ENCODE measurements at regions not wholly inside any gene's neighbourhood (a gene's known extent, or its start where the extent isn't known, plus 50 kb on each side); places are given as distances from the start of the nearest gene placed in this dataset.

DNA sequence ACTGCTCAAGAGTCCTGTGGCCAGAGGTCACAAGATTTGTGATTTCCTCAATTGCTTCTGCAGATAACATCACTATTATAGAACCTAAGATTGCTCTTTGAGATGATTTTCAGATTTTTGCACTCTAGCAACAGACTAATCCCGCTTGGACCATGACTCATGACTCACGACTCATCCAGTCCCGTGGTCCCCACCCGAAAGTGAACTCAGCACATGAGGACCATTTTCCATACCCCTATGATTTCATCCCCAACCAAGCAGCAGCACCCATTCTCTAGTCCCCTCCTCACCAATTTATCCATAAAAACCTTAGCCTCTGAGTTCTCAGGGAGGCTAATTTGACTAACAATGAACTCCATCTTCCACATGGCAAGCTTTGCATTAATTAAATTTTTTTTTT, 106.3 kb upstream of the ALCAM start:
- Histone ChIP-seq H3K36me3 (ENCODE audit: control insufficient read depth in 2 of 3, insufficient read depth in 3 of 3, low read length in 3 of 3) (no peaks in the 10 kb centered on the region), H3K9ac (ENCODE audit: low read length in 3 of 3) (no peak overlapping the region), H3K4me1 (ENCODE audit: control insufficient read depth in 2 of 3, insufficient read depth in 2 of 3, low read depth in 1 of 3, low read length in 3 of 3) (no peaks in the 10 kb centered on the region), H3K9me3 (ENCODE audit: control insufficient read depth in 2 of 3, insufficient read depth in 1 of 3, low read length in 3 of 3) (no peaks in the 10 kb centered on the region), H3K27ac (ENCODE audit: low read depth in 2 of 2, low read length in 2 of 2) (no peak overlapping the region), H3K4me3 (ENCODE audit: low read length in 3 of 3) (no peak overlapping the region), H3K27me3 (ENCODE audit: control insufficient read depth, insufficient read depth, low read length) (no peaks in the 10 kb centered on the region)
- DNase-seq (no peak), FAIRE-seq (no peak)
- TF ChIP-seq, protein P1, sequence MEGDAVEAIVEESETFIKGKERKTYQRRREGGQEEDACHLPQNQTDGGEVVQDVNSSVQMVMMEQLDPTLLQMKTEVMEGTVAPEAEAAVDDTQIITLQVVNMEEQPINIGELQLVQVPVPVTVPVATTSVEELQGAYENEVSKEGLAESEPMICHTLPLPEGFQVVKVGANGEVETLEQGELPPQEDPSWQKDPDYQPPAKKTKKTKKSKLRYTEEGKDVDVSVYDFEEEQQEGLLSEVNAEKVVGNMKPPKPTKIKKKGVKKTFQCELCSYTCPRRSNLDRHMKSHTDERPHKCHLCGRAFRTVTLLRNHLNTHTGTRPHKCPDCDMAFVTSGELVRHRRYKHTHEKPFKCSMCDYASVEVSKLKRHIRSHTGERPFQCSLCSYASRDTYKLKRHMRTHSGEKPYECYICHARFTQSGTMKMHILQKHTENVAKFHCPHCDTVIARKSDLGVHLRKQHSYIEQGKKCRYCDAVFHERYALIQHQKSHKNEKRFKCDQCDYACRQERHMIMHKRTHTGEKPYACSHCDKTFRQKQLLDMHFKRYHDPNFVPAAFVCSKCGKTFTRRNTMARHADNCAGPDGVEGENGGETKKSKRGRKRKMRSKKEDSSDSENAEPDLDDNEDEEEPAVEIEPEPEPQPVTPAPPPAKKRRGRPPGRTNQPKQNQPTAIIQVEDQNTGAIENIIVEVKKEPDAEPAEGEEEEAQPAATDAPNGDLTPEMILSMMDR (IDR thresholded peaks at IDR 0.05; ENCODE audit: borderline replicate concordance, extremely low read depth, insufficient read depth) = no peak
- intact Hi-C loops (cut with DNase I) = no loop called here

GRCh38 chr3:105274536-105274935, 92.2 kb upstream of the ALCAM start:
- Histone ChIP-seq H3K4me3 (ENCODE audit: low read length in 3 of 3) (no peak overlapping the region), H3K9ac (ENCODE audit: low read length in 3 of 3) (no peak overlapping the region), H3K4me1 (ENCODE audit: control insufficient read depth in 2 of 3, insufficient read depth in 2 of 3, low read depth in 1 of 3, low read length in 3 of 3) (no peaks in the 10 kb centered on the region), H3K27me3 (ENCODE audit: control insufficient read depth, insufficient read depth, low read length) (no peaks in the 10 kb centered on the region), H3K36me3 (ENCODE audit: control insufficient read depth in 2 of 3, insufficient read depth in 3 of 3, low read length in 3 of 3) (no peaks in the 10 kb centered on the region), H3K9me3 (ENCODE audit: control insufficient read depth in 2 of 3, insufficient read depth in 1 of 3, low read length in 3 of 3) (no peaks in the 10 kb centered on the region), H3K27ac (ENCODE audit: low read depth in 2 of 2, low read length in 2 of 2) (no peak overlapping the region)
- FAIRE-seq = no peak
- TF ChIP-seq, protein P1 (IDR thresholded peaks at IDR 0.05; ENCODE audit: borderline replicate concordance, extremely low read depth, insufficient read depth) = no peak
- DNase-seq = no peak
- intact Hi-C loops (cut with DNase I) = no loop called here

DNA sequence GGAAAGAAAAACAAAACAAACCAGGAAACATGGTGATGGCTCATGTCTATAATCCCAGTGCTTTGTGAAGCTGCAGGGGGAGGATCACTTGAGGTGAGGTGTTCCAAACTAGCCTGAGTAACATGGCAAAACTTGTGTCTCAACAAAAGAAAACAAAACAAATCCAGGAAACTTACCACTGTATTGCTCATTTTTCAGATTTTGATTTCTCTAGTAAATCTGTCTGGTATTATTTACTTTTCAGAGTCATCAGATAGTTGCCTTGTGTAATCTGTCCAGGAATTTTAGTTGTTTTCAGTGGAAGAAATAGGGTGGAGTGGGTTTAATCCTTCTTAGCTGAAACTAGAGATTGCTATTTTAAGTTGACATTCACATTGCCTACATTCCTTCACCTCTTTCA, 91.8 kb upstream of the ALCAM start:
- Histone ChIP-seq H3K4me3 (ENCODE audit: low read length in 3 of 3) (no peak overlapping the region), H3K9ac (ENCODE audit: low read length in 3 of 3) (no peak overlapping the region), H3K27ac (ENCODE audit: low read depth in 2 of 2, low read length in 2 of 2) (no peak overlapping the region), H3K36me3 (ENCODE audit: control insufficient read depth in 2 of 3, insufficient read depth in 3 of 3, low read length in 3 of 3) (no peaks in the 10 kb centered on the region), H3K4me1 (ENCODE audit: control insufficient read depth in 2 of 3, insufficient read depth in 2 of 3, low read depth in 1 of 3, low read length in 3 of 3) (no peaks in the 10 kb centered on the region), H3K9me3 (ENCODE audit: control insufficient read depth in 2 of 3, insufficient read depth in 1 of 3, low read length in 3 of 3) (no peaks in the 10 kb centered on the region), H3K27me3 (ENCODE audit: control insufficient read depth, insufficient read depth, low read length) (no peaks in the 10 kb centered on the region)
- intact Hi-C loops (cut with DNase I) = no loop called here
- DNase-seq (no peak), FAIRE-seq (no peak)
- TF ChIP-seq, protein P1 (IDR thresholded peaks at IDR 0.05; ENCODE audit: borderline replicate concordance, extremely low read depth, insufficient read depth) = no peak

DNA sequence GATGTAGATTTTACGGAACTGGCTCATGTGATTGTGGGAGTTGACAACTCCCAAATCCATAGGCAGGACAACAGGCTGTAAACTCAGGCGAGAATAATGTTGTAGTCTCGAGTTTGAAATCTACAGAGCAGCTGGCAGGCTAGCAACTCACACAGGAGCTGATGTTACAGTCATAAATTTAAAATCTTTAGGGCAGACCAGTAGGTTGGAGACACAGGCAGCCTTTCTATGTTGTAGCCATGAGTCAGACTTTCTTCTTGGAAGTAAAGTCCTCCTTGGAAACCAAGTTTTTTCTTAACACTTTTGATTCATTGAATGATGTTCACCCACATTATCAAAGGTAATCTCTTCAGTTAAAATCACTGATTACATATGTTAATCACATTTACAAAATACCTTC, 89.1 kb upstream of the ALCAM start:
- Histone ChIP-seq H3K27me3 (ENCODE audit: control insufficient read depth, insufficient read depth, low read length) (no peaks in the 10 kb centered on the region), H3K36me3 (ENCODE audit: control insufficient read depth in 2 of 3, insufficient read depth in 3 of 3, low read length in 3 of 3) (no peaks in the 10 kb centered on the region), H3K9me3 (ENCODE audit: control insufficient read depth in 2 of 3, insufficient read depth in 1 of 3, low read length in 3 of 3) (no peaks in the 10 kb centered on the region), H3K4me3 (ENCODE audit: low read length in 3 of 3) (no peak overlapping the region), H3K9ac (ENCODE audit: low read length in 3 of 3) (no peak overlapping the region), H3K27ac (ENCODE audit: low read depth in 2 of 2, low read length in 2 of 2) (no peak overlapping the region), H3K4me1 (ENCODE audit: control insufficient read depth in 2 of 3, insufficient read depth in 2 of 3, low read depth in 1 of 3, low read length in 3 of 3) (no peaks in the 10 kb centered on the region)
- FAIRE-seq = no peak
- intact Hi-C loops (cut with DNase I) = no loop called here
- DNase-seq = peak in 2 of 5 donors; percentile 2 to 12
- TF ChIP-seq, protein P1 (IDR thresholded peaks at IDR 0.05; ENCODE audit: borderline replicate concordance, extremely low read depth, insufficient read depth) = no peak
